GM18511 (cell line): ENCODE measurements at regions not wholly inside any gene's neighbourhood (a gene's known extent, or its start where the extent isn't known, plus 50 kb on each side); places are given as distances from the start of the nearest gene placed in this dataset.

Source experiments
- ATAC-seq: cut with Tn5 transposase; IDR thresholded peaks from one replicate; pipeline ENCODE4 v1.9.1; 2021; ENCODE audit warnings: mild to moderate bottlenecking, moderate library complexity; ENCODE audit not compliant: unreplicated experiment

DNA sequence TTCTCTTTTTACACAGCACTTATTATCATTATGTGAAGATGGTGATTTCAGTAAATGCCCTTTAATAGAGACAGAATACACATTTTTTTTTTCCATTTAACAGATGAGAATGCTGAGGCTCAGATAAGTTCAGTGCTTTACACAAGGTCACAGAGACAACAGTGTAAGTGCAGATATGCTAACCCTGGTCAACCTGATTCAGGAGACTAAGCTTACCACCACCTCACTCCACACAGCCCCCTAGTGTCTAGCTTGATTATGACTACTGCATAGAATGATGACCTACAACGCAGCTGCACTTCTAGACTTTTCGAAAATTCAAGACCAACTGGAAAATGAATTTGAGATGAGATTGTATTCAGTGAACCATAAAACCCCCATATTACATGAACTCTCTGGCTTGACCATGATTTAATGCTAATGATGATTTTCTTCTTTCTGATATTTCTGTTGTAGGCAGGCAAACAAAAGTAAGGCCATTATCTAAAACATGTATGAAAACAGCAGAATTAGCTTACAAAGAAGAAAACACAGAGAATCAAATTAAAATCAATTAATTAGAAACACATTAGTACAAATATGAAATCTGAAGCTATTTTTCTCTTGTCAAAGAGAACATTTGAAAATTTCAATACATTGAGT, 212.1 kb upstream of the PHACTR1 start:
- no peak for ATAC-seq

DNA sequence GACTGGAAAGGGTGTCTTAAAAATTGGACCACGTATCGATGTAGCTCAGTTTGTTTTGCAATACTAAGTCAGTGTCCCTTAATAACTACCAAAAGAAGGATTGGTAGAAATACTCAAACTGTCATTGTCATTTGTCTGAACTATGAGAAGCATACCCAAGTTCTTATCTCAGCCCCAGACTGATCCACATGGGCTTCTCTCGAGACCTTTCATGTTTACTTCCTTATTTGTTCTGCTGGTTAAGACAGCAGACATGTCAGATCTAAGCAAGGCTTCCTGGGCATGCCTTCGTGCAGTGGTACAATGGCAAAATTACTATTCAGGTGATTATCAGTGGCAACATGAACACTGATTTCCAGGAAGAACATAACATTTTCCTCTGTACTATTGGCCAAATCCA, 211.1 kb upstream of the PHACTR1 start:
- ATAC-seq, result no peak

DNA sequence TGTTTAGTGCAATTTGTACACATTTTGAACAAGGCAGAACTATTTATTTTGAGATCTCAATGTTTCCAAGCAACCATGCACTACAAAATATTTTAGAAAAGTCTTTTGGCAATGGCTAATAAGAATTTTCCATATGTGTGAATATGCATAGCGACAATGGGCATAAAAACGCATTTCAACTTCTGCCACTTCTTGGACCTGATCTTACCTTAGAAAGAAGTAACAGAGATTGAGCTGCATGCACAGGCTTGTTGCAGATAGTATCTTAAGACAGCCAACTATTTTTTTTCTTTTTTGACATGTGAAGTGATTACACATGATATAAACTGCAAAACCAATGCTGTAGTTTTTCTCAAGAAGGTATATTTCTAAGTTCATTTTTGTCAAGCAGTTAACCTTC, 210.4 kb upstream of the PHACTR1 start:
- ATAC-seq, result no peak

DNA sequence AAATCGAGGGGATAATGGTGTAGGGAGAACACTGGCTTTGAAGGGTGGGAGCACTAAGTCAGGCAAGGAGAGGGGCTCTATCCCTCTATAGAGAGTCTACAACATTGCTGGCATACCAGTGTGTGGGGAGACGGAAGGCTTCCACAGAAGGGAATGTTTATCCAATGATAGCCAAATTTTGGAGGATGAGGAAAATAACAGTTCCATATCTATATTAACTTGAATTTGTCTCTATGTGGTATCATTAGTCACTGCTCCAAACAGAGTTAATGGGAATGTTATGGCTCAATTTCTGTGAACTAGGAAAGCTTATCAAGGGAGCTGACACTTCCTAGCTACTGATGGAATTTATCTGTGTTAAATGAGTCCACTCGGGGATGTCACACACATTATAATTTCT, 208.9 kb upstream of the PHACTR1 start:
- ATAC-seq, result no peak

GRCh38 chr6:12508553-12508952, 208.0 kb upstream of the PHACTR1 start:
- ATAC-seq, result no peak

GRCh38 chr6:12509060-12509459, 207.5 kb upstream of the PHACTR1 start:
- ATAC-seq, result no peak

DNA sequence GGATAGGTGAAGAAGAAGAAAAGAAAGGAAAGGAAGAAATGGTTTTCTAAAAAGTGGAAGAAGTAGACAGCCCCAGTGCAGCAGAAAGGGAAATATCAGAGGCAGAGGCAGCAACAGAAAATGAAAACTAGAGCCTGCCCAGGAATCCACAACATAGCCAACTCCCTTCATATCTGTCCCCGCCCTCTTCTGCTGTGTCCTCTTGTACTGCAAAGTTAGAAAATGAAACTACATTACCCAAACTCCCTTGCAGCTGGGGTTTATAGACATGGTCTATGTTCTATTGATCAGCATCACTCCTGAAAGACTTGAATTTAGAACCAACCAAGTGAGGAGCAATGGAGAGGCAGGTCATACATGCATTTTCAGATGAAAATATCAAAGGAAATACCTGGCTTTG, 200.5 kb upstream of the PHACTR1 start:
- ATAC-seq, result peak; percentile 61

- ATAC-seq, result no peak
Observed at GRCh38 chr6:12522347-12522746, 194.2 kb upstream of the PHACTR1 start.

DNA sequence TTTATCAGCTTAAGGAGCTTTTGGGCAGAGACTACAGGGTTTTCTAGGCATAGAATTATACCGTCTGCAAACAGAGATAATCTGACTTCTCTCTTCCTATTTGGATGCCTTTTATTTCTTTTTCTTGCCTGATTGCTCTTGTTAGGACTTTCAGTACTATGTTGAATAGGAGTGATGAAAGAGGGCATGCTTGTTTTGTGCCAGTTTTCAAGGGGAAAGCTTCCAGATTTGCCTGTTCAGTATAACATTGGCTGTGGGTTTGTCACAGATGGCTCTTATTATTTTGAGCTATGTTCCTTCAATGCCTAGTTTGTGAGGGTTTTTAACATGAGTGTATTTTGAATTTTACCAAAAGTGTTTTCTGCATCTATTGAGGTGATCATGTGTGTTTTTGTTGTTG, 192.8 kb upstream of the PHACTR1 start:
- no peak for ATAC-seq

DNA sequence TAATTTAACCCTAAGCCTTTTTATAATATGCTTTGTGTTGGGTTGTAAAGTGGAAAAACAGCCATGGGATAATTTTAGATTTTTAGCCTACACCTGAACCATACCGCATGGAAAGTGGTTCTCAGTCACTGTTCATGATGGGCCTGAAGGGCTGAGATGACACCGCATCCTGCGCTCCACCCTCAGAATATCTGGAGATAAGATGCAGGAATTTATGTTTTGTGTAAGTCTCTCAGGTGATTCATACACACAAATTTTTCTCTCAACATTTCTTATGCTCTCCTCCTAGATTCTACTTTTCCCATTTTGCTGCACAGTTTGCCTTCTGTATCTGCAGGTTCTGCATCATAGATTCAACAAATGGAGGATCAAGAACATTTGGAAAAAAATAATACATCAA, 191.3 kb upstream of the PHACTR1 start:
- no peak for ATAC-seq

GRCh38 chr6:12527339-12527738, 189.2 kb upstream of the PHACTR1 start:
- ATAC-seq, result no peak

- ATAC-seq, result no peak
Observed at GRCh38 chr6:12528136-12528535, 188.4 kb upstream of the PHACTR1 start.

DNA sequence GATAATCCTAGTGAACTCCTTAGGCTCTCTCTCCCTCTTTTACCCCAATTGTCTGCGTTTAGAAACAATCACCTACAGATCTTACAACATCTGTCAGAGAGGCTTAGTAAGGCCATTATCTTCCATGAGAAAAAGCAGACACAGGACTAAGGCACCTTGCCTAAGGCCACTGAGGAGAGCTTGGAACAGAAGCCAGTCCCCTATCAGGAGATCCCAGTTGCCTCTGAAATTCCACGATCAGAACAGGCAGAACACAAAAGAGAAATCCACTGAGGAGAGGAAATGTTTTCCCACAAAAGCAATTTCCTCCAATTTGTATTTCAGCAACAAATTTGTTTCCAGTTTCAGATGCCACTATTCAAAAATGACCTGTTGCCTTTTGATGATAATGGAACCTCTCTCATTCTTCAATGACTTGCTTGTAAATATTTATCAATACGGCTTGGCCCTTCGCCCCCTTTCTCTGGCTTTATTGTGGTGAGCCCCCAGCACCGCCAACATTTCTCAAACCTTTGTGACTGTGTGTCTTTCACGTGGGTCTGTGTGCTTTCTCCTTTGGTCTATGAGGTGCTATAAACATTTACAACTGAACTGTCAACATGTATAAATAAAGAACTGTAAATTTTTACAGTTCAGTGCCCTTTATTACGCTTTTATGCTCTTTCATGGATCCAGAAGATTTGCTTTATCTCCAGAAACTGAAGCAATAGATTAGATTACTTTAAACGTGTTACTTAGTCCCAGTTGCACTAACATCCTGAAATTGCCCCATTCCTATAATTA, 187.8 kb upstream of the PHACTR1 start:
- no peak for ATAC-seq

GRCh38 chr6:12529364-12530019, 187.1 kb upstream of the PHACTR1 start:
- ATAC-seq, result no peak

DNA sequence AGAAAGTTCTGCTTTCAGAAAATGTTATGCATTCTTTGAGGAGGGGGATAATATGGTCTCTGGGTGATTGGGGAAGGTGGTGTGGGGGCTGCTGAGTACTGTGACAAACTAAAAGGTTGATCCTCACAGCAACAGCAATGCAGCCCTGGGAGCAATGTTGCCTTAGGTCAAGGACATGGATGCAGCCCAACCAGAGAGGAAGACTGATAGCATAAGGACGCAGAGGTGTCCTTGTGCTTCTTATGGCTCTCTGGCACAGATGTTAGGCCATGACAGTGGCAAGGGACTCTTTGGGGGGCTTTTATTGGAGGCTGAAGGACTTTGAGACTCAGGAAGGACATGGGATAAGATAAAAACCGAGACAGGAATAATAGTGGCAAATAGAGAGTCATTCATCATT, 186.2 kb upstream of the PHACTR1 start:
- no peak for ATAC-seq

- no peak for ATAC-seq
Observed at GRCh38 chr6:12533586-12533985, 183.0 kb upstream of the PHACTR1 start.

- no peak for ATAC-seq
Observed at GRCh38 chr6:12534069-12534853, 182.3 kb upstream of the PHACTR1 start.

- no peak for ATAC-seq
Observed at GRCh38 chr6:12535586-12536314, 180.8 kb upstream of the PHACTR1 start.

DNA sequence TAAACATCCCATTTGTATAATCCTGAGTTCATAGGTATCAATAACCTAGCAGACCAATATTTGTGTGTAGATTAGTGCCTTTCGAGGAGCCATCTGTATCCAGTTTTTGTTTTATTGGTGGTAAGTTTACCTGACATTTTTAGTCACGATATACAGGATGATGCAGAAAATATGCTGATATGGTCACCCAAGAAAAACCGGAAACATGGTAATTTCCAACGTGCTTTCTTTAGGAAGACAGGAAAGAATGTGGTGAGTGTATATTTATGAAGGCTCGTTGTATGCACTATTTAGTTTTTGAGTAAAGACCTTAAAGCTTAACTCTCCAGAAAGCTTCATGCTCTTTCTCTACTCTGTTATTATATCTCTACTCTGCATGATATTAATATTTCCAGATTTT, 180.2 kb upstream of the PHACTR1 start:
- ATAC-seq, result no peak

DNA sequence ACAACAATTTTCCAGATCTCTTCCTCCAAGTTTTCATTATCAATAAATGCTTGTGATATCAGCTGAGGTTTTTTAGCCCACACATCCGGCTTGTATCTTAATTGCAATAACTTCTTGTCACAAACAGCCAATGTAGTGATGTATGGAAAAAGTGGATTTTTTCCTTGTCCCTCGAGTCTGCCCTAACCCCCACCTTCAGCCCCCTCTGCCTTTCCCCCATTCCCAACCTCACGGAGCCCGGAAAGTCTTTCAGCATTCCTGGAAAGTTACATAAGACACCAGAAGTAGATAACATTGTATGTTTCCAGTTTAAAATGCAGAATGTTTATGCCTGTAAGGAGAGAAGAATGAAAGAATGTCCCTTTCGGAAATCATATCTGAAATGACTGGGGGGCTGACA, 179.2 kb upstream of the PHACTR1 start:
- ATAC-seq, result no peak

DNA sequence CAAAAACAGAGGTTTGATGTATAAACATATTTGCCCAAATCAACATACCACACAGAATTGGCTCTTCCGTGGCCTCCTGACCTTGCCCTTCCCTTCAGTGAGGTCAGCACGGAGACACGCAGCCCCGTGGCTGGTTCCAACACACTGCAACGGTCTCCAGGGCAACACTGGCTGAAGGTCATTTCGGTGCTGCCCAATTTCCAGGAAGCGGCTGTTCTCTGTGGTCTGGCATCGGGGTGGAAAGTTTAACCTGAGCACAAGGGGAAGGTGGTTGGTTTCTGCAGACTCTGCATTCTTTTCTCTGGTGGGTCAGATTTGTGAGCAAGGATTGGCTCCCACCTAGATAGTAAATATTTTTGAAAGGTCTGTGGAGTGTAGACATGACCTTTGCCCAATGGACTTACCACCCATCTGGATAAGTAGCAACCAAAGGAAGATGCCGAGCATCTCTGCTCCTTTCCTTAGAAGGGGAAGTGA, 177.6 kb upstream of the PHACTR1 start:
- ATAC-seq, result no peak
